ENCODE measurements at regions not wholly inside any gene's neighbourhood (a gene's known extent, or its start where the extent isn't known, plus 50 kb on each side); places are given as distances from the start of the nearest gene placed in this dataset.

DNA sequence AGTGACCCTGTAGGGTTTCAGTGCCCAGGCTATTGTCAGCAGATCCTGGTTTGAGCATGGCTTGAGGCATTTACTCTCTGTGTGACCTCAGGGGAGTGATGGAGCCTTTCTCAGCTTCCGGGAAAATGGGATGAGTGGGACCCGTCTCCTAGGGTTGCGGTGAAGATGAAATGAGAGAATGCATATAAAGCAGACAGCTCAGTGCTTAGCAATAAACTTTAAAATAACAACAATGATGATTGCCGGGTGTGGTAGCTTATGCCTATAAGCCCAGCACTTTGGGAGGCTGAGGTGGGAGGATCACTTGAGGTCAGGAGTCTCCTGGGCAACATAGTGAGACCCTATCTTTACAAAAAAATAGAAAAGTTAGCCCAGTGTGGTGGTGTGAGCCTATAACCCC is 106.0 kb upstream of the MTHFD1L start:
- DNase-seq (ENCODE audit: low spot score in 2 of 2) = no peak
- TF ChIP-seq EP300 (IDR thresholded peaks at IDR 0.05) (no peak), POLR2A (IDR thresholded peaks at IDR 0.05) (no peak)
- TF ChIP-seq, protein P1, sequence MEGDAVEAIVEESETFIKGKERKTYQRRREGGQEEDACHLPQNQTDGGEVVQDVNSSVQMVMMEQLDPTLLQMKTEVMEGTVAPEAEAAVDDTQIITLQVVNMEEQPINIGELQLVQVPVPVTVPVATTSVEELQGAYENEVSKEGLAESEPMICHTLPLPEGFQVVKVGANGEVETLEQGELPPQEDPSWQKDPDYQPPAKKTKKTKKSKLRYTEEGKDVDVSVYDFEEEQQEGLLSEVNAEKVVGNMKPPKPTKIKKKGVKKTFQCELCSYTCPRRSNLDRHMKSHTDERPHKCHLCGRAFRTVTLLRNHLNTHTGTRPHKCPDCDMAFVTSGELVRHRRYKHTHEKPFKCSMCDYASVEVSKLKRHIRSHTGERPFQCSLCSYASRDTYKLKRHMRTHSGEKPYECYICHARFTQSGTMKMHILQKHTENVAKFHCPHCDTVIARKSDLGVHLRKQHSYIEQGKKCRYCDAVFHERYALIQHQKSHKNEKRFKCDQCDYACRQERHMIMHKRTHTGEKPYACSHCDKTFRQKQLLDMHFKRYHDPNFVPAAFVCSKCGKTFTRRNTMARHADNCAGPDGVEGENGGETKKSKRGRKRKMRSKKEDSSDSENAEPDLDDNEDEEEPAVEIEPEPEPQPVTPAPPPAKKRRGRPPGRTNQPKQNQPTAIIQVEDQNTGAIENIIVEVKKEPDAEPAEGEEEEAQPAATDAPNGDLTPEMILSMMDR (IDR thresholded peaks at IDR 0.05) = no peak
- H3K27me3 ChIP-seq = no peaks in the 10 kb centered on the region
- WGBS, 2 donors = 90 to 93% methylated on average over 4 of the region's 4 CpGs
- no peak overlapping the region for H3K27ac ChIP-seq
- H3K4me1 ChIP-seq = peaks cover 0 to 5% (median under 1%) of the 10 kb centered on the region in 4 donors
- no peak overlapping the region for H3K4me3 ChIP-seq
- H3K36me3 ChIP-seq = no peaks in the 10 kb centered on the region
- H3K9me3 ChIP-seq = no peaks in the 10 kb centered on the region

DNA sequence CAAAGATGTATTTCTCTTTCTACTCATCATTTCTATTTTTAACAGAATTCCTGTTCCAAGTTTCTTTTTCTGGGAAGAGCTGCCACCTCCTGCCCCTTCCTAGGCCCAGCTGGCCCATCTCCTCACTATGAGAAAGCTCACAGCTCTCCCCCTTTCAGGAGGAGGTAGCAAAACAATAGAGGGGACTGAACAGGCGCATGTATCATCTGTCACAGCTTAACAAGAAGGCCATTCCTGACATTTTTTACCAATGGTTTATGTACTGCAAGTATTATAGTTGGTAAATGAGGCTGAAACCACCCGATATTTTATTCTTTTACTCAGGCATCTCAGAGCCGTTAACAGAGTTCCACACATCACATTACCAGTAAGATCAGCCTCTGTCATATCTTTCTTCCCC is 103.7 kb upstream of the MTHFD1L start:
- TF ChIP-seq EP300 (IDR thresholded peaks at IDR 0.05) (no peak), POLR2A (IDR thresholded peaks at IDR 0.05) (no peak)
- TF ChIP-seq, protein P1 (IDR thresholded peaks at IDR 0.05) = no peak
- no peak overlapping the region for H3K4me3 ChIP-seq
- H3K36me3 ChIP-seq = no peaks in the 10 kb centered on the region
- H3K27ac ChIP-seq = no peak overlapping the region
- DNase-seq (ENCODE audit: low spot score in 2 of 2) = no peak
- H3K4me1 ChIP-seq = peaks cover 0 to 28% (median 10%) of the 10 kb centered on the region in 4 donors
- H3K27me3 ChIP-seq = no peaks in the 10 kb centered on the region
- H3K9me3 ChIP-seq = no peaks in the 10 kb centered on the region
- whole genome bisulfite sequencing, 2 donors = 69 to 79% methylated on average over 3 of the region's 3 CpGs

DNA sequence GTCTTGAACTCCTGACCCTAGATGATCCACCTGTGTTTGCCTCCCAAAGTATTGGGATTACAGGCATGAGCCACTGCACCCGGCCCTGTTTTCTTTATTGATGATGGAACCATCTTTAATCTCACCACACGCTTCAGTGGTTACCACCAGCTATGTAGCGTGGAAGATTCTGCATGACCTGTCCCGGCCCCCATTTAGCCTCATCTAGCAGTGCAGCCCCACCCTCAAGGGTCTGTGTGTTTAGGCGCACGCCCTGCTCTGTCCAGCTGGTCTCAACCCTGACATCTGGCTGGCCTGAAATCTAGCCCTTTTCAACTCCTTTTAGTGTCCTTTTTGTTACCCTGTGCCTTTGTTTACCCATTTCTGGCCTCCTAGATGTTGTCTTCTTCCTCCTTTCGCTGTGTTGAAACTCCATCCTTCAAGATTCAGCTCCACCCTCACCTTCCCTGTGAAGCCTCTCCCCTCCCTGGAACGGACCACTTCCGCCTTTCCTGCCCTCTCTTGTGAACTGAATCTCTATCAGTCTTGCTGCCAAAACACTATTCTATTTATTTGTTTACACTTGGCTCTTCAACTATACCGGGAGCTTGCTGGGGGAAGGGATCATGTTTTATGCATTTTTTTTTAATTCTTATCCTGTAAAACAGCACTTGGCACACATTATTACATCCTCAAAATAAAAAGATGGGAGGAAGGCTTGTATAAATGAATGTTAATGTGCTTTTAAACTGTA is 101.0 kb upstream of the MTHFD1L start:
- no peak overlapping the region for H3K27ac ChIP-seq
- no peaks in the 10 kb centered on the region for H3K9me3 ChIP-seq
- H3K36me3 ChIP-seq = no peaks in the 10 kb centered on the region
- peaks cover 0 to 36% (median 15%) of the 10 kb centered on the region in 4 donors for H3K4me1 ChIP-seq
- TF ChIP-seq POLR2A (IDR thresholded peaks at IDR 0.05) (no peak), EP300 (IDR thresholded peaks at IDR 0.05) (no peak)
- TF ChIP-seq, protein P1 (IDR thresholded peaks at IDR 0.05) = no peak
- H3K27me3 ChIP-seq = no peaks in the 10 kb centered on the region
- no peak overlapping the region for H3K4me3 ChIP-seq
- DNase-seq (ENCODE audit: low spot score in 2 of 2) = no peak
- WGBS, 2 donors = 65 to 68% methylated on average over 10 of the region's 10 CpGs

DNA sequence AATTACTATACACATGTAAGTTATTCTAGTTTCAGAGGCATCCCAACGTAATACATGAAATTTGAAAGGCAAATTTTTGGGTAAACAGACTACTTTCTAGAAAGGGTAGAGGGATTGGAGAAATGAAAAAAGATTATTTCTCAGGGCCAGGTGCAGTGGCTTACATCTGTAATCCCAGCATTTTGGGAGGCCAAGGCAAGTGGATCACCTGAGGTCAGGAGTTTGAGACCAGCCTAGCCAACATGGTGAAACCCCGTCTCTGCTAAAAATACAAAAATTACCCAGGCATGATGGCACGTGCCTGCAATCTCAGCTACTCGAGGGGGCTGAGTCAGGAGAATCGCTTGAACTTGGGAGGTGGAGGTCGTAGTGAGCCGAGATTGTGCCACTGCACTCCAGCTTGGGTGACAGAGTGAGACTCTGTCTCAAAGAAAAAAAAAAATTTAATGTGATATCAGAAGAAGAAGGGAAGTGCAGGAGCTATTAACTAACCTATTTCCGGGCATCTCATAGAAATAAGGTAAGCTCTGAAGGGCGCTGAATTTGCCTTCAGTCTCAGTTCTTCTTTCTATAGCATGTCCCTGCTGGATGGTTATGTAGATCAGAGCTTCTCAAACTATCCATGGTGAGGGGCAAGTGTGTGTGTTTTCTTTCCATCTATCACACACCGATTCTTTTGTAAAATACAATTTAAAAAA is 100.3 kb upstream of the MTHFD1L start:
- 61 to 74% methylated on average over 10 of the region's 10 CpGs for WGBS, 2 donors
- H3K4me1 ChIP-seq = peaks cover 0 to 36% (median 15%) of the 10 kb centered on the region in 4 donors
- no peak overlapping the region for H3K27ac ChIP-seq
- DNase-seq (ENCODE audit: low spot score in 2 of 2) = no peak
- H3K4me3 ChIP-seq = no peak overlapping the region
- no peaks in the 10 kb centered on the region for H3K27me3 ChIP-seq
- H3K9me3 ChIP-seq = no peaks in the 10 kb centered on the region
- TF ChIP-seq POLR2A (IDR thresholded peaks at IDR 0.05) = no peak
- TF ChIP-seq, protein P1 (IDR thresholded peaks at IDR 0.05) = no peak
- no peak for TF ChIP-seq EP300 (IDR thresholded peaks at IDR 0.05)
- no peaks in the 10 kb centered on the region for H3K36me3 ChIP-seq
